ENCODE measurements at regions not wholly inside any gene's neighbourhood (a gene's known extent, or its start where the extent isn't known, plus 50 kb on each side); places are given as distances from the start of the nearest gene placed in this dataset.

- no peak for DNase-seq (ENCODE audit: low read depth)
These were observed 123.6 kb downstream of the ADCYAP1R1 start for GRCh38 chr7:31175672-31176071.

DNA sequence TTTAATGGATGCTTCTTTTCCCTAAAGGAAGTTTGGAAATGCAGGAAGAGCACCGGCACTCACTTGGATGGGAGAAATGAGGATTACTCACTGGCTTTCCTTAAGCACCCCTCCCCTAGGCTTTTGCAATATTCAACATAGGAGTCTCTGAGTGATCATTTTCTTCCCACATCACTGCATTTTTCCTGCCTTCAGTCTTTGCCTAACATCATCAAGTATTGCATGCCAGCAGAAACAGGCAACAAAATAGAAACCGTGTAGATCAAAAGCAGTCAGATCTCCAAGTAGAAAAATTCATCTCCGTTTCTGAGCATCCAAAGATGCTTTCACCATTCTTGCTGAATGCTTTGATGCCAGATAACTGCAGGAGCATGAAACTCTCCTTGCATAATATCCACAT lies 119.9 kb downstream of the ADCYAP1R1 start:
- DNase-seq (ENCODE audit: low read depth): no peak

GRCh38 chr7:31171216-31171785 lies 119.2 kb downstream of the ADCYAP1R1 start:
- no peak for DNase-seq (ENCODE audit: low read depth)

Measured in forelimb muscle (tissue), 1 donor.